AG09309 (cell line): ENCODE measurements at regions not wholly inside any gene's neighbourhood (a gene's known extent, or its start where the extent isn't known, plus 50 kb on each side); places are given as distances from the start of the nearest gene placed in this dataset.

ENCODE experiments used
- DNase-seq: peaks from one replicate; pipeline ENCODE4 v3.0.0-alpha.2; 2010; ENCODE audit warnings: low read depth
- H3K4me3 ChIP-seq: 2 replicates; pipeline ENCODE4 v1.5.1; 2011; ENCODE audit warnings: mild to moderate bottlenecking, low read depth, low read length, moderate library complexity; ENCODE audit not compliant: control insufficient read depth
- CTCF ChIP-seq: IDR thresholded peaks from 2 replicates; pipeline ENCODE4 v1.5.1; 2011; ENCODE audit warnings: mild to moderate bottlenecking, low read depth, low read length, inconsistent platforms; ENCODE audit not compliant: insufficient read depth, control insufficient read depth; ENCODE audit errors: missing control alignments

- H3K4me3 ChIP-seq: no peak overlapping the region
- TF ChIP-seq CTCF: no peak
These were observed 680.8 kb downstream of the SLITRK1 start for GRCh38 chr13:83201506-83201905.

GRCh38 chr13:83197316-83197715 is 685.0 kb downstream of the SLITRK1 start:
- DNase-seq: no peak
- no peak for TF ChIP-seq CTCF
- H3K4me3 ChIP-seq: no peak overlapping the region

More at GRCh38 chr13:83201506-83201905, 680.8 kb downstream of the SLITRK1 start:
- no peak for DNase-seq

GRCh38 chr13:83190020-83190419 is 692.3 kb downstream of the SLITRK1 start:
- TF ChIP-seq CTCF: no peak
- no peak for DNase-seq
- no peak overlapping the region for H3K4me3 ChIP-seq

- DNase-seq: peak; percentile 28
These were observed 697.5 kb downstream of the SLITRK1 start for GRCh38 chr13:83184819-83185218.

GRCh38 chr13:83184150-83184475 is 698.2 kb downstream of the SLITRK1 start:
- H3K4me3 ChIP-seq: no peak overlapping the region
- TF ChIP-seq CTCF: no peak
- DNase-seq: no peak

More at GRCh38 chr13:83184819-83185218, 697.5 kb downstream of the SLITRK1 start:
- no peak overlapping the region for H3K4me3 ChIP-seq
- TF ChIP-seq CTCF: no peak

GRCh38 chr13:83183439-83184149 is 698.7 kb downstream of the SLITRK1 start:
- no peak for DNase-seq
- no peak for TF ChIP-seq CTCF
- H3K4me3 ChIP-seq: no peak overlapping the region
